ENCODE measurements at regions not wholly inside any gene's neighbourhood (a gene's known extent, or its start where the extent isn't known, plus 50 kb on each side); places are given as distances from the start of the nearest gene placed in this dataset.

DNA sequence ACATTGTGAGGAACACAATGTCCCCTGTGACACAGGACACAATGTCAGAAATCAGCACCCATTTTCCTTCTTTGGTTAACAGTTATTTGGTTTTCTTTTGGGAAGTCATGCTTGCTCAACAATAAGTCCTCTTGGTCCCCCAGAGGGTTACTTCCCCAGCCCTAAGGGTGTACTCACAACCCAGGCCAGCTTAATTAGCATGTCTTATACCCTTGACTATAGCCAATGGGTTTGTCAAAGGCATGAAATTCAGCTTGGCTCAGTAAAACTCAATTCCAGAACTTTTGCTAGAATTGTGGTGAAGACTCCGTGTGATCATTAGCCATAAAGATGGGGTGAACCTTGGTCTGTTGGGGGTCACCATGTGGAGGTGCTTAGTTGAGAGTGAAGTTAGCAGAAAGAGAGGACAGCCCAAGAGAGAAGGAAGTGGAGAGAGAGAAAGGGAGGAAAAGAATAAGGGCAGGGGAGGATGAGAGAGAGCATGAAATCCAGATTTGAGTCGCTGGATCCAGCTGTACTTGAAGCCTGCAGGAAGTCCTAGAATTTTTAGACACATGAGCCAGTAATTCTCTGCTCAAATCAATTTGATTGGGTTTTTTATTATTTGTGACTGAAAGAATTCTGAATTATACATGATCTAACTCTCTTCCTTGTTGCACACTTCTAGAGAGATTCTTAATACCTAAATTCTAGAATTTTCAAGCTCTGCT lies 321.3 kb upstream of the JAG1 start:
- TF ChIP-seq CTCF (conservative IDR thresholded peaks at IDR 0.05 in 1 of 2, IDR thresholded peaks at IDR 0.05 in 1 of 2; ENCODE audit: extremely low read depth in 1 of 2, insufficient read depth in 1 of 2, low read depth in 1 of 2, low read length in 2 of 2) (no peak), EZH2 (IDR thresholded peaks at IDR 0.05; ENCODE audit: borderline replicate concordance, low read length) (no peak)

Data from mammary epithelial cell (primary cell).